SK-N-SH (cell line): ENCODE measurements at regions not wholly inside any gene's neighbourhood (a gene's known extent, or its start where the extent isn't known, plus 50 kb on each side); places are given as distances from the start of the nearest gene placed in this dataset.

ENCODE experiments used
- CTCF ChIA-PET: fragments of 300-600, 350-600 bp; formaldehyde crosslinking; extraction: SDS; loops from one replicate; lab custom pipeline; 2021; lab: Yijun Ruan, JAX
- POLR2A ChIA-PET: fragments of 350-600 bp; sonication (Branson Sonifier 250); formaldehyde crosslinking; extraction: SDS; loops from one replicate; lab custom pipeline; 2020; ENCODE audit warnings: antibody characterized with exemption, inconsistent platforms; lab: Yijun Ruan, JAX
- DNase-seq: peaks from one replicate; pipeline ENCODE4 v3.0.0; 2012
- H2AFZ ChIP-seq: fragments of 200-600 bp; sonication (generic); 2 replicates; pipeline ENCODE4 v1.8.1; 2016; ENCODE audit warnings: antibody characterized with exemption, mild to moderate bottlenecking, low read depth
- H3F3A ChIP-seq: fragments of 200-600 bp; sonication (generic); replicated peaks from 2 replicates; pipeline ENCODE3; 2016; ENCODE audit warnings: antibody characterized with exemption, mild to moderate bottlenecking; ENCODE audit not compliant: insufficient read depth
- H3K27ac ChIP-seq, 2 experiments: fragments of 200-500 bp in 1 of 2; fragments of 200-600 bp in 1 of 2; sonication (Bioruptor generic) in 1 of 2; sonication (generic), shearing (Covaris generic) in 1 of 2; 2 replicates each; pipeline versions ENCODE4 v1.5.1 to v1.6.1; 2014 to 2016; ENCODE audit warnings: low read depth in 2 of 2, inconsistent platforms in 1 of 2, low read length in 1 of 2, mild to moderate bottlenecking in 1 of 2, mixed read lengths in 1 of 2
- H3K27me3 ChIP-seq: fragments of 200-600 bp; sonication (generic), shearing (Covaris generic); 2 replicates; pipeline ENCODE4 v1.6.1; 2016; ENCODE audit warnings: mixed run types; ENCODE audit not compliant: insufficient read depth
- H3K36me3 ChIP-seq, 2 experiments: fragments of 200-500 bp in 1 of 2; fragments of 200-600 bp in 1 of 2; sonication (Bioruptor generic) in 1 of 2; sonication (generic) in 1 of 2; replicated peaks in 1 of 2; 2 replicates each; pipeline versions ENCODE3 to v1.5.1; 2014 to 2016; ENCODE audit warnings: low read length in 1 of 2, mild to moderate bottlenecking in 1 of 2; ENCODE audit not compliant: insufficient read depth in 2 of 2, control insufficient read depth in 1 of 2
- H3K4me1 ChIP-seq, 2 experiments: fragments of 200-500 bp in 1 of 2; fragments of 200-600 bp in 1 of 2; sonication (Bioruptor generic) in 1 of 2; sonication (generic), shearing (Covaris generic) in 1 of 2; 2 replicates each; pipeline versions ENCODE4 v1.5.1 to v1.6.1; 2014 to 2016; ENCODE audit warnings: low read depth in 1 of 2, low read length in 1 of 2, mixed run types in 1 of 2; ENCODE audit not compliant: insufficient read depth in 2 of 2, control insufficient read depth in 1 of 2
- H3K4me2 ChIP-seq: fragments of 200-600 bp; sonication (generic), shearing (Covaris generic); 2 replicates; pipeline ENCODE4 v1.6.1; 2017; ENCODE audit warnings: mixed run types
- H3K4me3 ChIP-seq, 2 experiments: fragments of 200-500 bp in 1 of 2; fragments of 200-600 bp in 1 of 2; sonication (Bioruptor generic) in 1 of 2; sonication (generic), shearing (Covaris generic) in 1 of 2; 2 replicates each; pipeline versions ENCODE4 v1.5.1 to v1.8.1; 2014 to 2016; ENCODE audit warnings: low read depth in 2 of 2, inconsistent platforms in 1 of 2, low read length in 1 of 2, mild to moderate bottlenecking in 1 of 2, mixed read lengths in 1 of 2, moderate library complexity in 1 of 2
- H3K79me2 ChIP-seq: fragments of 200-600 bp; sonication (generic); 2 replicates; pipeline ENCODE4 v1.8.1; 2017; ENCODE audit warnings: mild to moderate bottlenecking; ENCODE audit not compliant: insufficient read depth
- H3K9ac ChIP-seq: fragments of 200-600 bp; sonication (generic); 2 replicates; pipeline ENCODE4 v1.6.1; 2017; ENCODE audit warnings: mixed run types
- H3K9me2 ChIP-seq: fragments of 200-600 bp; sonication (generic); 2 replicates; pipeline ENCODE4 v1.6.1; 2017; ENCODE audit warnings: mixed run types
- H3K9me3 ChIP-seq: fragments of 200-600 bp; sonication (generic); 2 replicates; pipeline ENCODE4 v1.6.1; 2017; ENCODE audit warnings: mixed run types, mild to moderate bottlenecking, moderate library complexity
- H4K20me1 ChIP-seq: fragments of 200-600 bp; sonication (generic); 2 replicates; pipeline ENCODE4 v1.6.1; 2017; ENCODE audit warnings: mild to moderate bottlenecking, mixed run types; ENCODE audit not compliant: insufficient read depth
- CHD2 ChIP-seq: fragments of 150-350 bp; IDR thresholded peaks from 2 replicates; pipeline ENCODE4 v1.6.1; 2018; ENCODE audit warnings: low read length; ENCODE audit not compliant: partially characterized antibody
- EP300 ChIP-seq, 2 experiments: IDR thresholded peaks; 2 replicates each; pipeline versions ENCODE4 v1.4.0 to v1.6.1; 2012; ENCODE audit warnings: borderline replicate concordance in 1 of 2, low read depth in 1 of 2, low read length in 1 of 2
- EZH2phosphoT487 ChIP-seq: fragments of 200-600 bp; sonication (generic); IDR thresholded peaks from 2 replicates; pipeline ENCODE4 v1.6.1; 2017; ENCODE audit warnings: low read depth, mixed run types, mild to moderate bottlenecking, antibody characterized with exemption, moderate library complexity, borderline replicate concordance
- FOSL2 ChIP-seq: IDR thresholded peaks from 2 replicates; pipeline ENCODE4 v1.4.0; 2012; ENCODE audit warnings: low read depth, mild to moderate bottlenecking, moderate library complexity, borderline replicate concordance
- FOXJ3 ChIP-seq: sonication (generic); formaldehyde crosslinking; IDR thresholded peaks from 2 replicates; pipeline ENCODE4 v1.5.1; 2020; ENCODE audit warnings: mild to moderate bottlenecking, missing genetic modification reagents
- GATA2 ChIP-seq: sonication (generic); formaldehyde crosslinking; IDR thresholded peaks from 2 replicates; pipeline ENCODE4 v1.5.0; 2020; ENCODE audit warnings: mild to moderate bottlenecking, missing genetic modification reagents
- JUND ChIP-seq: IDR thresholded peaks from 2 replicates; pipeline ENCODE4 v1.4.0; 2012
- MEF2A ChIP-seq: IDR thresholded peaks from 2 replicates; pipeline ENCODE4 v1.4.0; 2012; ENCODE audit warnings: low read depth, borderline replicate concordance
- NFIC ChIP-seq: IDR thresholded peaks from 2 replicates; pipeline ENCODE4 v1.4.0; 2012; ENCODE audit warnings: borderline replicate concordance
- NRF1 ChIP-seq: IDR thresholded peaks from 2 replicates; pipeline ENCODE4 v1.6.1; 2012; ENCODE audit warnings: low read depth, mild to moderate bottlenecking, low read length
- PBX3 ChIP-seq: IDR thresholded peaks from 2 replicates; pipeline ENCODE4; 2012
- RAD21 ChIP-seq: IDR thresholded peaks from 2 replicates; pipeline ENCODE4 v1.6.1; 2012; ENCODE audit warnings: mild to moderate bottlenecking, low read length
- SIN3A ChIP-seq: IDR thresholded peaks from 2 replicates; pipeline ENCODE4 v1.6.1; 2012; ENCODE audit warnings: low read depth, mild to moderate bottlenecking, low read length, moderate library complexity, borderline replicate concordance
- TEAD4 ChIP-seq: IDR thresholded peaks from 2 replicates; pipeline ENCODE4 v1.4.0; 2012; ENCODE audit warnings: mild to moderate bottlenecking, borderline replicate concordance; ENCODE audit not compliant: insufficient read depth
- YY1 ChIP-seq: IDR thresholded peaks from 2 replicates; pipeline ENCODE4 v1.4.0; 2012; ENCODE audit warnings: low read depth, mild to moderate bottlenecking
- ZBTB33 ChIP-seq: IDR thresholded peaks from 2 replicates; pipeline ENCODE4 v1.4.0; 2012; ENCODE audit warnings: low read depth, borderline replicate concordance
- WGBS: methylation state at CpG from one replicate; pipeline ENCODE4 v1.1.6; 2017; ENCODE audit warnings: low lambda C conversion rate; 5-methylcytosine and 5-hydroxymethylcytosine counted together
- TF ChIP-seq, protein P1 (sequence below): IDR thresholded peaks from 2 replicates; pipeline ENCODE4 v1.4.0; 2012; ENCODE audit warnings: low read depth, borderline replicate concordance
- TF ChIP-seq, protein P2 (sequence below): fragments of 150-350 bp; IDR thresholded peaks from 2 replicates; pipeline ENCODE4 v1.6.1; 2016; ENCODE audit warnings: mild to moderate bottlenecking, low read depth, low read length
- TF ChIP-seq, protein P3 (sequence below): fragments of 150-350 bp; IDR thresholded peaks from 2 replicates; pipeline ENCODE4 v1.6.1; 2017; ENCODE audit warnings: antibody characterized with exemption, low read length, low read depth, borderline replicate concordance

DNA sequence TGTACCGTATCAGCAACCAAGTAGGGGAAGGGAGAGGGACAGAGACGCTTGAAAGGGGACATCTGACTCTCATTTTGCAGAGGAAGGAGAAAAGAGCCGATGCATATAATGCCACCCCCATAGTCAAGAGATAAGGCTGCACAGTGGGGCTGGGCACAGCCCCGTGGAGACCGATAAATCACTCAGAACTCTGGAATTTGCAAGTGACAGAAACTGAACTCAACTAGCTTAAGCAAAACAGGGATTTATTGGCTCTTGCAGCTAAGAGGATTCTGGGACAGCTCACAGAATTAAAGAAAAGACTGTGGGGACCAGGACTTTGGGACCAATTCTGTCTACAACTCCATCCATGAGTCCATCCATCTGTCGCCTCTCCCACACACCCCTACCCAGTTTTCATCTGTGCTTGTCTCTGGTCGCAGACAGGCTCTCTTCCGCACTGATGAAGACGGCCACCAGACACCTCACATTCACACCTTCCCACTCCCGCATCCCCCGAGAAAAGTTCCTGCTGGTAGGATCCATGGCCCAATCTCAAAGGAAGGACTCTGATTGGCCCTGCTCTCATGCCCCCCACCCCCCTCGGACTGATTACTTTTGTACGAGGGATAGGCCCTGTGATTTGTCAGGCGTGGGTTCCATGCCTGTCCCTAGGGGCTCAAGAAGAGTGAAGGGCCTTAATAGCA lies 105.9 kb upstream of the RPL38 start:
- Histone ChIP-seq H3K4me2 (no peak overlapping the region), H3K36me3 (no peaks in the 10 kb centered on the region), H3K79me2 (no peaks in the 10 kb centered on the region), H3K9me2 (no peaks in the 10 kb centered on the region), H3K4me3 (no peak overlapping the region), H3K27ac (no peak overlapping the region), H3K9me3 (no peaks in the 10 kb centered on the region; the same call in 1 of the 2 replicates), H3K4me1 (peaks cover 0 to 19% of the 10 kb centered on the region in 2 experiments; a peak in 2 of 4 replicates), H4K20me1 (no peaks in the 10 kb centered on the region), H3K27me3 (no peaks in the 10 kb centered on the region), H3K9ac (no peak overlapping the region), H2AFZ (no peak overlapping the region), H3F3A (no peaks in the 10 kb centered on the region)
- POLR2A ChIA-PET: no interaction called here
- 64% methylated on average over 14 of the region's 14 CpGs for WGBS
- no peak for TF ChIP-seq RAD21
- TF ChIP-seq NFIC: no peak
- TF ChIP-seq, protein P1, sequence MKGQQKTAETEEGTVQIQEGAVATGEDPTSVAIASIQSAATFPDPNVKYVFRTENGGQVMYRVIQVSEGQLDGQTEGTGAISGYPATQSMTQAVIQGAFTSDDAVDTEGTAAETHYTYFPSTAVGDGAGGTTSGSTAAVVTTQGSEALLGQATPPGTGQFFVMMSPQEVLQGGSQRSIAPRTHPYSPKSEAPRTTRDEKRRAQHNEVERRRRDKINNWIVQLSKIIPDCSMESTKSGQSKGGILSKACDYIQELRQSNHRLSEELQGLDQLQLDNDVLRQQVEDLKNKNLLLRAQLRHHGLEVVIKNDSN: no peak
- TF ChIP-seq, protein P2, sequence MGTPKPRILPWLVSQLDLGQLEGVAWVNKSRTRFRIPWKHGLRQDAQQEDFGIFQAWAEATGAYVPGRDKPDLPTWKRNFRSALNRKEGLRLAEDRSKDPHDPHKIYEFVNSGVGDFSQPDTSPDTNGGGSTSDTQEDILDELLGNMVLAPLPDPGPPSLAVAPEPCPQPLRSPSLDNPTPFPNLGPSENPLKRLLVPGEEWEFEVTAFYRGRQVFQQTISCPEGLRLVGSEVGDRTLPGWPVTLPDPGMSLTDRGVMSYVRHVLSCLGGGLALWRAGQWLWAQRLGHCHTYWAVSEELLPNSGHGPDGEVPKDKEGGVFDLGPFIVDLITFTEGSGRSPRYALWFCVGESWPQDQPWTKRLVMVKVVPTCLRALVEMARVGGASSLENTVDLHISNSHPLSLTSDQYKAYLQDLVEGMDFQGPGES: no peak
- no peak for TF ChIP-seq NRF1
- no peak for TF ChIP-seq GATA2 (CRISPR knock-in tag)
- no peak for TF ChIP-seq MEF2A
- TF ChIP-seq, protein P3, sequence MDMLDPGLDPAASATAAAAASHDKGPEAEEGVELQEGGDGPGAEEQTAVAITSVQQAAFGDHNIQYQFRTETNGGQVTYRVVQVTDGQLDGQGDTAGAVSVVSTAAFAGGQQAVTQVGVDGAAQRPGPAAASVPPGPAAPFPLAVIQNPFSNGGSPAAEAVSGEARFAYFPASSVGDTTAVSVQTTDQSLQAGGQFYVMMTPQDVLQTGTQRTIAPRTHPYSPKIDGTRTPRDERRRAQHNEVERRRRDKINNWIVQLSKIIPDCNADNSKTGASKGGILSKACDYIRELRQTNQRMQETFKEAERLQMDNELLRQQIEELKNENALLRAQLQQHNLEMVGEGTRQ: no peak
- TF ChIP-seq CHD2: no peak
- TF ChIP-seq EP300 (IDR thresholded peaks at IDR 0.05; ENCODE audit: borderline replicate concordance in 1 of 2, low read depth in 1 of 2, low read length in 1 of 2): no peak
- no peak for TF ChIP-seq PBX3
- no peak for TF ChIP-seq TEAD4
- no peak for TF ChIP-seq SIN3A
- no peak for TF ChIP-seq FOXJ3
- no peak for TF ChIP-seq ZBTB33
- TF ChIP-seq FOSL2: no peak
- no peak for TF ChIP-seq YY1
- no peak for TF ChIP-seq JUND
- TF ChIP-seq EZH2phosphoT487: no peak
- no peak for DNase-seq
- CTCF ChIA-PET: no interaction called here
